ENCODE measurements at regions not wholly inside any gene's neighbourhood (a gene's known extent, or its start where the extent isn't known, plus 50 kb on each side); places are given as distances from the start of the nearest gene placed in this dataset.

DNA sequence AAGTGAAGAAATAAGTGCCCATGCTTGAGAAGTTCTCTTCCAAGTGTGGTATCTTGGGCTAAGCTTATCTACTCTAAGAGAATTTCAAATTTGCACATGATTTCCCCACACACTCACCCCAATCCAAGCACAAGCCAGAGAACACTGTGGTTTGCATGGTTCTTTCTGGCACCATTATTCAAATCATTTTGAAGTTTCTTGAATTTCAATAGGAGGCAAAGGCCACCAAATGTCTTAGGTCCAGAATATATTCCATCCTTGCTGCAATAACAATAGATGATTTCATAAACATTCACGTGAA, 359.7 kb downstream of the IRS2 start:
- no peak overlapping the region for H3K4me2 ChIP-seq (ENCODE audit: low read length)
- no peaks in the 10 kb centered on the region for H3K4me1 ChIP-seq (ENCODE audit: control insufficient read depth in 1 of 2, insufficient read depth in 2 of 2, low read length in 2 of 2)
- H3K9me3 ChIP-seq (ENCODE audit: control insufficient read depth in 1 of 2, insufficient read depth in 1 of 2, low read depth in 1 of 2, low read length in 2 of 2): no peaks in the 10 kb centered on the region
- H3K9me2 ChIP-seq (ENCODE audit: insufficient read depth): no peaks in the 10 kb centered on the region
- H3K9ac ChIP-seq (ENCODE audit: low read length): no peak overlapping the region
- no peaks in the 10 kb centered on the region for H3K36me3 ChIP-seq (ENCODE audit: control insufficient read depth in 1 of 2, insufficient read depth in 2 of 2, low read length in 2 of 2)
- no peak for TF ChIP-seq TCF7L2 (IDR thresholded peaks at IDR 0.05; ENCODE audit: borderline replicate concordance, extremely low read depth, insufficient read depth, insufficient read length)
- TF ChIP-seq ELF1 (IDR thresholded peaks at IDR 0.05; ENCODE audit: borderline replicate concordance, low read depth): no peak
- TF ChIP-seq, protein P1, sequence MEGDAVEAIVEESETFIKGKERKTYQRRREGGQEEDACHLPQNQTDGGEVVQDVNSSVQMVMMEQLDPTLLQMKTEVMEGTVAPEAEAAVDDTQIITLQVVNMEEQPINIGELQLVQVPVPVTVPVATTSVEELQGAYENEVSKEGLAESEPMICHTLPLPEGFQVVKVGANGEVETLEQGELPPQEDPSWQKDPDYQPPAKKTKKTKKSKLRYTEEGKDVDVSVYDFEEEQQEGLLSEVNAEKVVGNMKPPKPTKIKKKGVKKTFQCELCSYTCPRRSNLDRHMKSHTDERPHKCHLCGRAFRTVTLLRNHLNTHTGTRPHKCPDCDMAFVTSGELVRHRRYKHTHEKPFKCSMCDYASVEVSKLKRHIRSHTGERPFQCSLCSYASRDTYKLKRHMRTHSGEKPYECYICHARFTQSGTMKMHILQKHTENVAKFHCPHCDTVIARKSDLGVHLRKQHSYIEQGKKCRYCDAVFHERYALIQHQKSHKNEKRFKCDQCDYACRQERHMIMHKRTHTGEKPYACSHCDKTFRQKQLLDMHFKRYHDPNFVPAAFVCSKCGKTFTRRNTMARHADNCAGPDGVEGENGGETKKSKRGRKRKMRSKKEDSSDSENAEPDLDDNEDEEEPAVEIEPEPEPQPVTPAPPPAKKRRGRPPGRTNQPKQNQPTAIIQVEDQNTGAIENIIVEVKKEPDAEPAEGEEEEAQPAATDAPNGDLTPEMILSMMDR (IDR thresholded peaks at IDR 0.05 in 2 of 3, conservative IDR thresholded peaks at IDR 0.05 in 1 of 3; ENCODE audit: borderline replicate concordance in 1 of 3, insufficient read depth in 1 of 3, low read depth in 2 of 3, low read length in 2 of 3): no peak
- no peak for TF ChIP-seq JUND (IDR thresholded peaks at IDR 0.05)
- TF ChIP-seq, protein P2, sequence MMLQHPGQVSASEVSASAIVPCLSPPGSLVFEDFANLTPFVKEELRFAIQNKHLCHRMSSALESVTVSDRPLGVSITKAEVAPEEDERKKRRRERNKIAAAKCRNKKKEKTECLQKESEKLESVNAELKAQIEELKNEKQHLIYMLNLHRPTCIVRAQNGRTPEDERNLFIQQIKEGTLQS (IDR thresholded peaks at IDR 0.05): no peak
- no peak for TF ChIP-seq FOSL1 (IDR thresholded peaks at IDR 0.05; ENCODE audit: low read depth)
- TF ChIP-seq EZH2 (IDR thresholded peaks at IDR 0.05): no peak
- no peak for TF ChIP-seq SP1 (IDR thresholded peaks at IDR 0.05; ENCODE audit: low read depth)
- no peak for TF ChIP-seq POLR2AphosphoS5 (IDR thresholded peaks at IDR 0.05; ENCODE audit: low read depth, low read length)
- TF ChIP-seq, protein P3, sequence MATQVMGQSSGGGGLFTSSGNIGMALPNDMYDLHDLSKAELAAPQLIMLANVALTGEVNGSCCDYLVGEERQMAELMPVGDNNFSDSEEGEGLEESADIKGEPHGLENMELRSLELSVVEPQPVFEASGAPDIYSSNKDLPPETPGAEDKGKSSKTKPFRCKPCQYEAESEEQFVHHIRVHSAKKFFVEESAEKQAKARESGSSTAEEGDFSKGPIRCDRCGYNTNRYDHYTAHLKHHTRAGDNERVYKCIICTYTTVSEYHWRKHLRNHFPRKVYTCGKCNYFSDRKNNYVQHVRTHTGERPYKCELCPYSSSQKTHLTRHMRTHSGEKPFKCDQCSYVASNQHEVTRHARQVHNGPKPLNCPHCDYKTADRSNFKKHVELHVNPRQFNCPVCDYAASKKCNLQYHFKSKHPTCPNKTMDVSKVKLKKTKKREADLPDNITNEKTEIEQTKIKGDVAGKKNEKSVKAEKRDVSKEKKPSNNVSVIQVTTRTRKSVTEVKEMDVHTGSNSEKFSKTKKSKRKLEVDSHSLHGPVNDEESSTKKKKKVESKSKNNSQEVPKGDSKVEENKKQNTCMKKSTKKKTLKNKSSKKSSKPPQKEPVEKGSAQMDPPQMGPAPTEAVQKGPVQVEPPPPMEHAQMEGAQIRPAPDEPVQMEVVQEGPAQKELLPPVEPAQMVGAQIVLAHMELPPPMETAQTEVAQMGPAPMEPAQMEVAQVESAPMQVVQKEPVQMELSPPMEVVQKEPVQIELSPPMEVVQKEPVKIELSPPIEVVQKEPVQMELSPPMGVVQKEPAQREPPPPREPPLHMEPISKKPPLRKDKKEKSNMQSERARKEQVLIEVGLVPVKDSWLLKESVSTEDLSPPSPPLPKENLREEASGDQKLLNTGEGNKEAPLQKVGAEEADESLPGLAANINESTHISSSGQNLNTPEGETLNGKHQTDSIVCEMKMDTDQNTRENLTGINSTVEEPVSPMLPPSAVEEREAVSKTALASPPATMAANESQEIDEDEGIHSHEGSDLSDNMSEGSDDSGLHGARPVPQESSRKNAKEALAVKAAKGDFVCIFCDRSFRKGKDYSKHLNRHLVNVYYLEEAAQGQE (IDR thresholded peaks at IDR 0.05; ENCODE audit: low read depth): no peak
- no peaks in the 10 kb centered on the region for H3K27me3 ChIP-seq (ENCODE audit: insufficient read depth, low read length)
- intact Hi-C loops (cut with micrococcal nuclease): no loop called here
- no peak overlapping the region for H3K27ac ChIP-seq (ENCODE audit: low read depth, low read length)
- DNase-seq (ENCODE audit: low read depth, low spot score) (no peak), ATAC-seq (no peak)
- BruUV-seq (replicated peaks): no TSS peak
- H2AFZ ChIP-seq (ENCODE audit: low read depth, low read length, poor library complexity, severe bottlenecking): no peak overlapping the region
- no peaks in the 10 kb centered on the region for H3K79me2 ChIP-seq (ENCODE audit: insufficient read depth, low read length)
- ChIA-PET POLR2A (no interaction called here), RAD21 (ENCODE audit: low non-redundant PET in 1 of 2, low total read pairs in 2 of 2, uncharacterized antibody in 2 of 2, unreplicated experiment in 2 of 2) (no interaction called here), CTCF (no interaction called here)
- H4K20me1 ChIP-seq (ENCODE audit: insufficient read depth): no peaks in the 10 kb centered on the region
- no peak overlapping the region for H3K4me3 ChIP-seq (replicated peaks in 1 of 2; ENCODE audit: low read depth in 1 of 2, low read length in 2 of 2)

Measured in HCT116 (cell line).